Neural progenitor cell (in vitro differentiated cells): ENCODE measurements at regions not wholly inside any gene's neighbourhood (a gene's known extent, or its start where the extent isn't known, plus 50 kb on each side); places are given as distances from the start of the nearest gene placed in this dataset.

ENCODE experiments used
- DNase-seq: peaks from one replicate; pipeline ENCODE4 v3.0.0-alpha.2; 2016; ENCODE audit warnings: low spot score
- H2AFZ ChIP-seq: fragments of 200-600 bp; sonication (generic); replicated peaks from 2 replicates; pipeline ENCODE4 v1.6.1; 2016; ENCODE audit warnings: antibody characterized with exemption
- H3F3A ChIP-seq: fragments of 200-600 bp; sonication (generic); 2 replicates; pipeline ENCODE4 v1.6.1; 2016; ENCODE audit warnings: antibody characterized with exemption, low read depth
- H3K27ac ChIP-seq: fragments of 200-600 bp; sonication (generic); 2 replicates; pipeline ENCODE4 v1.5.1; 2016; ENCODE audit warnings: mild to moderate bottlenecking
- H3K27me3 ChIP-seq: fragments of 200-600 bp; sonication (generic); 2 replicates; pipeline ENCODE4 v1.6.1; 2016; ENCODE audit warnings: mild to moderate bottlenecking, moderate library complexity
- H3K36me3 ChIP-seq: fragments of 200-600 bp; sonication (generic); 2 replicates; pipeline ENCODE4 v1.5.1; 2016
- H3K4me1 ChIP-seq: fragments of 200-600 bp; sonication (generic); 2 replicates; pipeline ENCODE4 v1.6.1; 2016; ENCODE audit warnings: mixed run types
- H3K4me2 ChIP-seq: fragments of 200-600 bp; sonication (generic); 2 replicates; pipeline ENCODE4 v1.6.1; 2016
- H3K4me3 ChIP-seq: fragments of 200-600 bp; sonication (generic); 2 replicates; pipeline ENCODE4 v1.5.1; 2016
- H3K79me2 ChIP-seq: fragments of 200-600 bp; sonication (generic); 2 replicates; pipeline ENCODE4 v1.6.1; 2016; ENCODE audit warnings: low read depth
- H3K9ac ChIP-seq: fragments of 200-600 bp; sonication (generic); 2 replicates; pipeline ENCODE4 v1.6.1; 2016
- H3K9me3 ChIP-seq: fragments of 200-600 bp; sonication (generic); 2 replicates; pipeline ENCODE4 v1.5.1; 2016; ENCODE audit warnings: low read depth
- H4K20me1 ChIP-seq: fragments of 200-600 bp; sonication (generic); 2 replicates; pipeline ENCODE4 v1.6.1; 2016; ENCODE audit warnings: low read depth
- H3K27ac Mint-ChIP-seq: 3 replicates; pipeline ENCODE4 v1.8.0; 2021; ENCODE audit warnings: mixed read lengths
- H3K27me3 Mint-ChIP-seq: 2 replicates; pipeline ENCODE4 v1.8.0; 2022; ENCODE audit warnings: low read depth, mild to moderate bottlenecking, inconsistent platforms, moderate library complexity, mixed read lengths; ENCODE audit not compliant: insufficient read depth
- H3K36me3 Mint-ChIP-seq: 3 replicates; pipeline ENCODE4 v1.8.0; 2021; ENCODE audit warnings: mixed read lengths
- H3K4me1 Mint-ChIP-seq: 3 replicates; pipeline ENCODE4 v1.8.0; 2021; ENCODE audit warnings: mixed read lengths
- H3K4me3 Mint-ChIP-seq: 3 replicates; pipeline ENCODE4 v1.8.0; 2021; ENCODE audit warnings: mild to moderate bottlenecking, moderate library complexity, mixed read lengths
- H3K9me3 Mint-ChIP-seq: 3 replicates; pipeline ENCODE4 v1.8.0; 2020; ENCODE audit warnings: mixed read lengths
- EZH2 ChIP-seq: fragments of 200-600 bp; sonication (generic); IDR thresholded peaks from 2 replicates; pipeline ENCODE4 v1.6.1; 2017; ENCODE audit warnings: antibody characterized with exemption, mild to moderate bottlenecking, moderate library complexity
- EZH2phosphoT487 ChIP-seq: fragments of 200-600 bp; sonication (generic); IDR thresholded peaks from 2 replicates; pipeline ENCODE4 v1.6.1; 2017; ENCODE audit warnings: antibody characterized with exemption
- TF ChIP-seq, protein P1 (sequence below): fragments of 200-600 bp; sonication (generic); IDR thresholded peaks from 2 replicates; pipeline ENCODE4 v1.5.1; 2017; ENCODE audit warnings: antibody characterized with exemption, mild to moderate bottlenecking

DNA sequence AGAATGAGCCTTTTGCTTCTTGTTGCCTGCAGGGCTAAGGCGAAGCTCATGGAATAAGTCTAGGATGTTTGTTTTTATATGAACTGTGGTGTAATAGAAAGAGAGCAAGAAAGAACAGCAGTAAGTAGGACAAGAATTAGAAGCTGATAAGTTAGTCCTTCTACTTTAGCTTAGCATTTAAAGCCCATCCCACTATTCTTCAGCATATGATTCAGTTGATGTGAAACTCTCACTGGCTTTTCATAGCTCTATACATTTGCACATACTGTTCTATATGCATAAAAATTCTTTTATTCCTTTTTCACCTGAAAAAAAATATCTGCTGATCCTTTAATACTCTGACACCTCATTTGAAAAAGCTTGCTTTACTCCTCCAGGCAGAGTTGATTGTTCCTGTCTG, 712.0 kb downstream of the USP25 start:
- H3K4me1 Mint-ChIP-seq = no peaks in the 10 kb centered on the region

DNA sequence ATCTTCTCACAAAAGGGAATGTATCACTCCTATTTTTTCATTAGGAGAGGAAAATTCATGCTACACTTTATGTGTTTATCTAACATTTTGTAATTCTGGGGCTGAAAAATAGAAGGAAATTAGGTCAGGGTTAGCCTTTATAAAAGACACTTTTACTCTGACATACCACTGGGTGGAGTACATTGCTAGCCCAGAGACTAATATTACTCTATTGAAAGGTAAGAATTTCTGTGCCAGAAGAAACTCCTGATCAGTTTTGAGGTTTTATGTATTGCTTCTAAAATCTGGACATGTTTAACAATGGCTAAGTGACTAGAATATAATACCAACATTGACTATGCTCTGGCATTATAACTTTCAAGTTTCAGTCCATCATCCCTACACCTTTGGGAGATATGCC, 724.6 kb downstream of the USP25 start:
- Mint-ChIP-seq H3K9me3 (peaks cover 4% of the 10 kb centered on the region), H3K4me3 (no peak overlapping the region), H3K4me1 (peaks cover 27% of the 10 kb centered on the region), H3K27me3 (no peaks in the 10 kb centered on the region), H3K27ac (no peak overlapping the region), H3K36me3 (peaks cover 9% of the 10 kb centered on the region)
- H3K27ac ChIP-seq = no peak overlapping the region
- H3K4me3 ChIP-seq = no peak overlapping the region
- no peak overlapping the region for H3K9ac ChIP-seq
- H3F3A ChIP-seq = no peaks in the 10 kb centered on the region
- no peak for DNase-seq
- no peaks in the 10 kb centered on the region for H4K20me1 ChIP-seq
- no peaks in the 10 kb centered on the region for H3K79me2 ChIP-seq
- no peaks in the 10 kb centered on the region for H3K9me3 ChIP-seq
- TF ChIP-seq, protein P1, sequence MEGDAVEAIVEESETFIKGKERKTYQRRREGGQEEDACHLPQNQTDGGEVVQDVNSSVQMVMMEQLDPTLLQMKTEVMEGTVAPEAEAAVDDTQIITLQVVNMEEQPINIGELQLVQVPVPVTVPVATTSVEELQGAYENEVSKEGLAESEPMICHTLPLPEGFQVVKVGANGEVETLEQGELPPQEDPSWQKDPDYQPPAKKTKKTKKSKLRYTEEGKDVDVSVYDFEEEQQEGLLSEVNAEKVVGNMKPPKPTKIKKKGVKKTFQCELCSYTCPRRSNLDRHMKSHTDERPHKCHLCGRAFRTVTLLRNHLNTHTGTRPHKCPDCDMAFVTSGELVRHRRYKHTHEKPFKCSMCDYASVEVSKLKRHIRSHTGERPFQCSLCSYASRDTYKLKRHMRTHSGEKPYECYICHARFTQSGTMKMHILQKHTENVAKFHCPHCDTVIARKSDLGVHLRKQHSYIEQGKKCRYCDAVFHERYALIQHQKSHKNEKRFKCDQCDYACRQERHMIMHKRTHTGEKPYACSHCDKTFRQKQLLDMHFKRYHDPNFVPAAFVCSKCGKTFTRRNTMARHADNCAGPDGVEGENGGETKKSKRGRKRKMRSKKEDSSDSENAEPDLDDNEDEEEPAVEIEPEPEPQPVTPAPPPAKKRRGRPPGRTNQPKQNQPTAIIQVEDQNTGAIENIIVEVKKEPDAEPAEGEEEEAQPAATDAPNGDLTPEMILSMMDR = peak; percentile 26
- TF ChIP-seq EZH2phosphoT487 (no peak), EZH2 (no peak)
- H3K4me2 ChIP-seq = no peak overlapping the region
- H2AFZ ChIP-seq = no peak overlapping the region
- no peaks in the 10 kb centered on the region for H3K36me3 ChIP-seq
- H3K27me3 ChIP-seq = no peaks in the 10 kb centered on the region
- peaks cover 8% of the 10 kb centered on the region for H3K4me1 ChIP-seq

More for the DNA sequence above, 712.0 kb downstream of the USP25 start:
- no peak overlapping the region for H3K4me3 Mint-ChIP-seq
- H3K79me2 ChIP-seq = no peaks in the 10 kb centered on the region
- H3K27me3 ChIP-seq = no peaks in the 10 kb centered on the region
- no peak overlapping the region for H2AFZ ChIP-seq
- H3K4me1 ChIP-seq = no peaks in the 10 kb centered on the region
- H3K27ac ChIP-seq = no peak overlapping the region
- H3K9me3 Mint-ChIP-seq = no peaks in the 10 kb centered on the region
- H3K36me3 Mint-ChIP-seq = peaks cover 4% of the 10 kb centered on the region
- H3K9ac ChIP-seq = no peak overlapping the region
- H3K4me2 ChIP-seq = no peak overlapping the region
- no peak for DNase-seq
- H3K9me3 ChIP-seq = no peaks in the 10 kb centered on the region
- no peak overlapping the region for H3K4me3 ChIP-seq
- no peak overlapping the region for H3K27ac Mint-ChIP-seq
- H4K20me1 ChIP-seq = no peaks in the 10 kb centered on the region
- no peaks in the 10 kb centered on the region for H3K27me3 Mint-ChIP-seq
- H3F3A ChIP-seq = no peaks in the 10 kb centered on the region
- no peaks in the 10 kb centered on the region for H3K36me3 ChIP-seq
- TF ChIP-seq EZH2 = no peak
- TF ChIP-seq, protein P1 = no peak
- TF ChIP-seq EZH2phosphoT487 = no peak

DNA sequence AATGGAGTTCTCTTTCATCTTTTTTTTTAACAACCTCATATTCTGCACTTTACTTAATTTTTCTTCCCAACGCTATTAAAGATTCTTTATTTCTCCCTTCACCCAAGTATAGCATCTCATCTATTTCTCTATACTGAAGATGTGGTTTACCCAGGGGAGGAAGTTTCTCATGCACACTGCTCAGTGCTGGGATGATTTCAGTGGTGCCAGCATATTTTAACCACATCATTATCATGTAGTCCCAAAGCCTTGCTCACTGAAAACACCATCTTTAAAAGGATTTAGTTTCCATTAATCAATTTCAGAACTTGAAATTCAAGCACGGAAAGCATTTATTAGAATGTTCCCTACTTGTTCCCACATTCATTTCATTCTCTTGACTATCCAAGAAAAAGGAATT, 725.7 kb downstream of the USP25 start:
- no peaks in the 10 kb centered on the region for H3K9me3 ChIP-seq
- no peak for DNase-seq
- no peaks in the 10 kb centered on the region for H3K79me2 ChIP-seq
- H2AFZ ChIP-seq = peak overlapping the region; percentile 92
- peaks cover 8% of the 10 kb centered on the region for H3K4me1 ChIP-seq
- H4K20me1 ChIP-seq = no peaks in the 10 kb centered on the region
- no peaks in the 10 kb centered on the region for H3K36me3 ChIP-seq
- peak overlapping the region; percentile 95 for H3K27ac Mint-ChIP-seq
- H3K4me3 Mint-ChIP-seq = peak overlapping the region; percentile 51
- H3K27ac ChIP-seq = no peak overlapping the region
- H3K9me3 Mint-ChIP-seq = peaks cover 10% of the 10 kb centered on the region
- no peak overlapping the region for H3K4me2 ChIP-seq
- H3K27me3 ChIP-seq = no peaks in the 10 kb centered on the region
- H3F3A ChIP-seq = no peaks in the 10 kb centered on the region
- H3K27me3 Mint-ChIP-seq = no peaks in the 10 kb centered on the region
- H3K4me1 Mint-ChIP-seq = peaks cover 27% of the 10 kb centered on the region
- H3K36me3 Mint-ChIP-seq = peaks cover 15% of the 10 kb centered on the region
- no peak overlapping the region for H3K4me3 ChIP-seq
- no peak overlapping the region for H3K9ac ChIP-seq
- no peak for TF ChIP-seq EZH2phosphoT487

DNA sequence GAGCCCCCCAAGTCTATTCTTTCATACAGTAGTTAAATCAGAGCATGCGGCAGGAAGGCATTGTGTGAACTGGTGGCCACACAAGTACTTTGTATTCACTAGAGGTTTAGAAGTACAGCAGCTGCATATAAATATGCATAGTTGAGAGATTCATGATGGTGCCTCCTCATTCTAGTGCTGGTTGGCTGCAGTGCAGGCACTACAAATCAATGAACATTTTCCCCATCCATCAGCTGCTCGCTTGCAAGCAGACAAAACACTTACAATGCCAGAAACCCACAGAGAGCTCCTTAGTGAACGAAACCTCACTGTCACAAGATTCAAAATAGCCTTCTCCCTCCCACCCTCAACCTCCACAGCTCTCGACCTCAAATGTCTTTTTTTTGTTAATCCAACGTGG, 726.2 kb downstream of the USP25 start:
- Histone ChIP-seq H3K9ac (no peak overlapping the region), H3K9me3 (no peaks in the 10 kb centered on the region), H4K20me1 (no peaks in the 10 kb centered on the region), H3K4me3 (no peak overlapping the region), H2AFZ (peak overlapping the region; percentile 92), H3K36me3 (no peaks in the 10 kb centered on the region), H3K4me1 (peaks cover 8% of the 10 kb centered on the region), H3F3A (no peaks in the 10 kb centered on the region), H3K79me2 (no peaks in the 10 kb centered on the region), H3K4me2 (no peak overlapping the region), H3K27ac (no peak overlapping the region), H3K27me3 (no peaks in the 10 kb centered on the region)
- peak overlapping the region; percentile 95 for H3K27ac Mint-ChIP-seq
- peaks cover 15% of the 10 kb centered on the region for H3K36me3 Mint-ChIP-seq
- TF ChIP-seq EZH2 (no peak), EZH2phosphoT487 (no peak)
- TF ChIP-seq, protein P1 = no peak
- peaks cover 27% of the 10 kb centered on the region for H3K4me1 Mint-ChIP-seq
- no peaks in the 10 kb centered on the region for H3K27me3 Mint-ChIP-seq
- DNase-seq = no peak
- peaks cover 12% of the 10 kb centered on the region for H3K9me3 Mint-ChIP-seq
- H3K4me3 Mint-ChIP-seq = peak overlapping the region; percentile 51
